Activated CD4-positive, alpha-beta T cell treated with anti-CD3 and anti-CD28 coated beads for 36 hours (primary cell): ENCODE measurements at regions not wholly inside any gene's neighbourhood (a gene's known extent, or its start where the extent isn't known, plus 50 kb on each side); places are given as distances from the start of the nearest gene placed in this dataset.
"Not testable (repeated sequence)": the region's sequence is repeated elsewhere in the genome, so short reads cannot be mapped to it uniquely, and the experiment has no call there.

Experiments
- ATAC-seq: fragments of 200-7000 bp; cut with Tn5 transposase; one replicate; pipeline ENCODE4 v1.10.0; 2021; ENCODE audit warnings: mild to moderate bottlenecking, moderate library complexity
- CTCF ChIA-PET: fragments of 350-600 bp; sonication (Branson Sonifier 250); formaldehyde crosslinking; loops from one replicate; lab custom pipeline; 2021; ENCODE audit warnings: antibody characterized with exemption; lab: Charles Lee
- POLR2A ChIA-PET: fragments of 350-600 bp; sonication (Branson Sonifier 250); formaldehyde crosslinking; loops from one replicate; lab custom pipeline; 2021; ENCODE audit warnings: antibody characterized with exemption, inconsistent platforms; lab: Charles Lee
- DNase-seq: peaks from one replicate; pipeline ENCODE4 v3.0.0-alpha.2; 2020
- H3K27ac Mint-ChIP-seq: one replicate; pipeline ENCODE4 v1.8.0; 2021; ENCODE audit warnings: mixed read lengths
- H3K27me3 Mint-ChIP-seq: one replicate; pipeline ENCODE4 v1.8.0; 2021; ENCODE audit warnings: mixed read lengths
- H3K36me3 Mint-ChIP-seq: one replicate; pipeline ENCODE4 v1.8.0; 2021; ENCODE audit warnings: low read depth, mixed read lengths
- H3K4me1 Mint-ChIP-seq: one replicate; pipeline ENCODE4 v1.8.0; 2021; ENCODE audit warnings: mixed read lengths
- H3K4me3 Mint-ChIP-seq: one replicate; pipeline ENCODE4 v1.8.0; 2021; ENCODE audit warnings: mild to moderate bottlenecking, moderate library complexity, mixed read lengths
- H3K9me3 Mint-ChIP-seq: one replicate; pipeline ENCODE4 v1.8.0; 2021; ENCODE audit warnings: low read depth, mixed read lengths
- intact Hi-C, 2 experiments: fragments of 100-400 bp; cut with DNase I in 1 of 2; cut with micrococcal nuclease in 1 of 2; formaldehyde crosslinking; loops; one replicate each; pipeline versions ENCODE4 v1.14.2 to v1.15.1; 2022 to 2024; cut with DNase I, micrococcal nuclease

GRCh38 chr11:23577296-23577695 lies 717.0 kb upstream of the CCDC179 start:
- Mint-ChIP-seq H3K36me3 (no peaks in the 10 kb centered on the region), H3K4me1 (no peaks in the 10 kb centered on the region), H3K9me3 (peaks cover 6% of the 10 kb centered on the region), H3K27me3 (no peaks in the 10 kb centered on the region), H3K4me3 (no peak overlapping the region), H3K27ac (no peak overlapping the region)
- ChIA-PET POLR2A (no interaction called here), CTCF (no interaction called here)
- ATAC-seq (no peak), DNase-seq (no peak)
- intact Hi-C loops, result no loop called here

- no peaks in the 10 kb centered on the region for H3K9me3 Mint-ChIP-seq
- no peak overlapping the region for H3K4me3 Mint-ChIP-seq
- ChIA-PET CTCF (no interaction called here), POLR2A (no interaction called here)
- DNase-seq (no peak), ATAC-seq (no peak)
- no peaks in the 10 kb centered on the region for H3K4me1 Mint-ChIP-seq
- intact Hi-C loops, result no loop called here
- no peak overlapping the region for H3K27ac Mint-ChIP-seq
- H3K36me3 Mint-ChIP-seq, result no peaks in the 10 kb centered on the region
- H3K27me3 Mint-ChIP-seq, result no peaks in the 10 kb centered on the region
These were observed 725.3 kb upstream of the CCDC179 start for GRCh38 chr11:23585416-23586104.

DNA sequence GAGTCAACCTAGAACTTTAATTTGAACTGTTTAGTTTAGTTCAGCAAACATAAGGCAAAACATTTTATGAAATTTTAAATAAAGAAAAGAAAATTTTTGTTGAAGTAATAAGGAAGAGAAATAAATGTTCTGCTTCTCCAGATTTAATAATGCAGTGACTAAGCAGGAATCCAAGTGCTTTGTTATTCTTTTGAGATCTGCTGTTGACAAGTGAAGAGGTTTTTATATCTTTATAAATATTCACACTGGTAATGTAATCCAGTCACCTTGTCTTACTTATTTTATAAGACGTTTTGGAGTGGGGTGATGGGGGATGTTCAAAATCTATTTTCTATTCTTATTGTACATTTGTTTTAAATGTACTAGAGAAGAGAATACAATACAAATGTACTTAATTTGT lies 725.9 kb upstream of the CCDC179 start:
- ATAC-seq (no peak), DNase-seq (no peak)
- Mint-ChIP-seq H3K27ac (no peak overlapping the region), H3K27me3 (no peaks in the 10 kb centered on the region), H3K36me3 (no peaks in the 10 kb centered on the region), H3K9me3 (no peaks in the 10 kb centered on the region), H3K4me3 (no peak overlapping the region), H3K4me1 (no peaks in the 10 kb centered on the region)
- CTCF ChIA-PET, result no interaction called here
- intact Hi-C loops, result no loop called here
- POLR2A ChIA-PET, result no interaction called here

DNA sequence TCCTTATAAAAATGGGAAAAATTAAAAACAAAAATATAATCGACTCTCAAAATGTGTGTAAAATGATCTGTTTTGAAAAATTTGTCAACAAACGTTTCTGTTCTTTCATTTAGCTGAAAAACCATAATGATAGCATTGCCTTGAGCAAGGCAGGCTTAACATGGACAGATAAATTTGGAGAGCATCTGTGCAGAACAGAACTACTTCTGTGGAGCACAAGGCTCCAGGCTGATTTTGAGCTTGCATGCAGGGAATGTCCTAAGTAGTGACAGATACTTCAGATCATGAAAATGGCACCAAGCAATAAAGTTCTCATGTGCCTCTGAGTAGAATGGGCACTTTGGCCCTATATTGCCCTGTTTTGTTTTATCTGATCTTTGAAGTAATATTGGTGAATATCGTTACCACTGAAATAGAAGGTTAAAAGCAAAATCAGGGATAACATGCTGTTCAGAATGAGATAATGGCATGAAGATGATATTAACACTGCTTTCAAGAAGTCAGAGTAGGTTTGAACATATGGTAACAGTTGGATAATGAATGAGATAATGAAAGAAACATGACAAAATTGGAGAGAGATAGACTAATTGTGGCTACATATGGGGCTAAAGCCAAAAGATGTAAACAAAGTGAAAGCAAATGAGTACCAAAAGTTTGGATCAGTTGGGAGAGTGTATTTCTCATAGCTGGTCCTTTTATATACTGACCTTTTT lies 730.5 kb upstream of the CCDC179 start:
- Mint-ChIP-seq H3K9me3 (no peaks in the 10 kb centered on the region), H3K27ac (no peak overlapping the region), H3K27me3 (no peaks in the 10 kb centered on the region), H3K36me3 (no peaks in the 10 kb centered on the region), H3K4me3 (no peak overlapping the region), H3K4me1 (no peaks in the 10 kb centered on the region)
- ChIA-PET POLR2A (no interaction called here), CTCF (interaction anchor here (0.5 kb wide), 1 partner anchor 1211 kb away, joined by 3 read pairs; no protein-coding TSS in a partner anchor)
- DNase-seq, result no peak
- no peak for ATAC-seq
- intact Hi-C loops, result no loop called here

DNA sequence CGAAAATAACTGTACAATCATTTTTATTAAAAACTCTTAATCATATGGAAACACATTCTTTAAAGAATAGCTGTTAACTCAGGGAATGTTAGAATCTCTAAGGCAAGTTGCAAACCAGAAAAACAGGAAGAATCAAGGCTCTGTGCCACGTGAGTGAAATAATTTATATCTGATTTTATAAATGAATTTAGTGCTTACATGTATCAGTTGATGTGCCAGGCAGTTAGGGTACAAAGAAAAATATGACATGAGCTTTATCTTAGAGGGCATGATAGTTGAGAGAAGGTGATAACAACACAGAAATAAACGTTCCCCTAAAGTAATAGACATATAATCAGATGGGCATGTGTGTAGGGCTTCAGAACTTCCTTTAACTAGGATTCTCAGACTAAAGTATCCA lies 734.5 kb upstream of the CCDC179 start:
- H3K9me3 Mint-ChIP-seq, result peaks cover 14% of the 10 kb centered on the region
- ATAC-seq (no peak), DNase-seq (no peak)
- no peaks in the 10 kb centered on the region for H3K36me3 Mint-ChIP-seq
- POLR2A ChIA-PET, result no interaction called here
- intact Hi-C loops, result no loop called here
- H3K27me3 Mint-ChIP-seq, result no peaks in the 10 kb centered on the region
- CTCF ChIA-PET, result no interaction called here
- no peak overlapping the region for H3K4me3 Mint-ChIP-seq
- no peaks in the 10 kb centered on the region for H3K4me1 Mint-ChIP-seq
- no peak overlapping the region for H3K27ac Mint-ChIP-seq

GRCh38 chr11:23604966-23605365 lies 744.7 kb upstream of the CCDC179 start:
- H3K27me3 Mint-ChIP-seq, result no peaks in the 10 kb centered on the region
- intact Hi-C loops, result no loop called here

DNA sequence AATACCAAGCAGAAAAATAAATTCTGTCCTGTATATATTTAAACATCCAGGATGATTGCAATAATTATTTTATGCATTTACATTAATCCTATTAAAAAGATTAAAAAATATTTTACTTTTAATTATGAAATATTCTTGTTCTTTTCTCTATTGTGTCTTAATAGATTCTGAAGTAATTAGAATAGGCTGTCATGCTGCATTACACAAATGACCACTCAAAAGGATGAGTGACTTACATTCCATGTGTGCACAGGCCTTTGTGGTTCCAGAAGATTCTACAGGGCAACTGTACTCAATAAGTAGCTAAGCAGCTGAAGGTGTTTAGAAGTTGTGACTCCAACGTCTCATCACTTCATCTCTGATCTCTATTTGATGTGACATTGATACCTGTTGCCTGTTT lies 745.9 kb upstream of the CCDC179 start:
- intact Hi-C loops, result no loop called here
- Mint-ChIP-seq H3K27me3 (no peaks in the 10 kb centered on the region), H3K4me3 (no peak overlapping the region), H3K9me3 (peaks cover 2% of the 10 kb centered on the region), H3K4me1 (no peaks in the 10 kb centered on the region), H3K36me3 (no peaks in the 10 kb centered on the region), H3K27ac (no peak overlapping the region)
- DNase-seq (no peak), ATAC-seq (no peak)
- ChIA-PET POLR2A (no interaction called here), CTCF (no interaction called here)

More at GRCh38 chr11:23604966-23605365, 744.7 kb upstream of the CCDC179 start:
- no peaks in the 10 kb centered on the region for H3K4me1 Mint-ChIP-seq
- no peak overlapping the region for H3K4me3 Mint-ChIP-seq
- no peaks in the 10 kb centered on the region for H3K36me3 Mint-ChIP-seq
- ChIA-PET POLR2A (no interaction called here), CTCF (no interaction called here)
- H3K9me3 Mint-ChIP-seq, result peaks cover 4% of the 10 kb centered on the region
- DNase-seq (no peak), ATAC-seq (no peak)
- H3K27ac Mint-ChIP-seq, result no peak overlapping the region

DNA sequence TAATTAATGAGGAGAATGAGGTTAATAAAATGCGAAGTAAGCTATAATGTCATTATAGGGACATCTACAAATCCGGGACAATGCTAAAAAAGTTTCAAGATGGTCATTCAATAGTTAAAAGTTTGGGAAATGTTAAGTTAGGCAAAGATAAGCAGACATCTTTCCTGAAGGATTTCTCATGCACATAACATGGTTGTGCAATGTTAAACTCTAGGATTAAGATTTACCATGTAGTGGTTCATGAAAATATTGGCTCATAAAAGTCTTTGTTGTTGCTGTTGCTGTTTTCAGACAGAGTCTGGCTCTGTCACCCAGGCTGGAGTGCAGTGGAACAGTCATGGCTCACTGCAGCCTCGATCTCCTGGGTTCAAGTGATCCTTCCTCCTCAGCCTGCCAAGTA lies 751.5 kb upstream of the CCDC179 start:
- Mint-ChIP-seq H3K4me1 (no peaks in the 10 kb centered on the region), H3K27ac (no peak overlapping the region), H3K9me3 (peaks cover 5% of the 10 kb centered on the region), H3K36me3 (no peaks in the 10 kb centered on the region), H3K4me3 (no peak overlapping the region), H3K27me3 (no peaks in the 10 kb centered on the region)
- ATAC-seq, result no peak
- ChIA-PET POLR2A (no interaction called here), CTCF (no interaction called here)
- no peak for DNase-seq
- intact Hi-C loops, result no loop called here

- no peaks in the 10 kb centered on the region for H3K36me3 Mint-ChIP-seq
- peaks cover 11% of the 10 kb centered on the region for H3K9me3 Mint-ChIP-seq
- ChIA-PET CTCF (no interaction called here), POLR2A (no interaction called here)
- H3K4me1 Mint-ChIP-seq, result no peaks in the 10 kb centered on the region
- ATAC-seq (no peak), DNase-seq (no peak)
- intact Hi-C loops, result no loop called here
- no peak overlapping the region for H3K4me3 Mint-ChIP-seq
- no peaks in the 10 kb centered on the region for H3K27me3 Mint-ChIP-seq
- no peak overlapping the region for H3K27ac Mint-ChIP-seq
These were observed 760.3 kb upstream of the CCDC179 start for GRCh38 chr11:23620617-23621016.

DNA sequence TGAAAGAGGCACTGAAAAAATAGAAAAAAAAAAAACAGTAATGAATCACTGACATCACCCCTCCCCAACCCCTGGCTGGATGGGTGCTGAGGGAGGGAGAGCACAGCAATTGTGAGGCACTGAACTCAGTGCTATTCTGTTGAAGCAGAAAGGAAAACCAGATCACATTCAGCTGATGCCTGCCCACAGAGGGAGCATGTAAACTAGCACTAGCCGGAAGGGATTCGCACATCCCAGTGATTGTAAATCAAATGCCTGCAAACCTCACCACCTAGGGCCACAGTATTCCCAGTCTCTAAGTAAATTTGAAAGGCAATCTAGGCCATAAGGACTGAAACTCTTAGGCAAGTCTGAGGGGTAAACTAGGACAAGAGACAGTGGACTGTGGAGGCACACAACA lies 772.0 kb upstream of the CCDC179 start:
- H3K4me1 Mint-ChIP-seq, result no peaks in the 10 kb centered on the region
- intact Hi-C loops, result no loop called here
- ChIA-PET CTCF (interaction anchor here (0.6 to 0.7 kb wide), 2 partner anchors 608 to 759 kb away, joined by 3 read pairs; no protein-coding TSS in a partner anchor), POLR2A (no interaction called here)
- no peak overlapping the region for H3K4me3 Mint-ChIP-seq
- H3K9me3 Mint-ChIP-seq, result peaks cover 6% of the 10 kb centered on the region
- DNase-seq, result no peak
- ATAC-seq, result no peak
- H3K27ac Mint-ChIP-seq, result no peak overlapping the region
- no peaks in the 10 kb centered on the region for H3K27me3 Mint-ChIP-seq
- no peaks in the 10 kb centered on the region for H3K36me3 Mint-ChIP-seq

- Mint-ChIP-seq H3K36me3 (no peaks in the 10 kb centered on the region), H3K27me3 (no peaks in the 10 kb centered on the region), H3K4me1 (no peaks in the 10 kb centered on the region), H3K4me3 (no peak overlapping the region), H3K27ac (no peak overlapping the region), H3K9me3 (peaks cover 10% of the 10 kb centered on the region)
- ATAC-seq, result no peak
- intact Hi-C loops, result no loop called here
- CTCF ChIA-PET, result no interaction called here
- POLR2A ChIA-PET, result no interaction called here
- DNase-seq, result no peak
These were observed 784.2 kb upstream of the CCDC179 start for GRCh38 chr11:23644443-23644842.

DNA sequence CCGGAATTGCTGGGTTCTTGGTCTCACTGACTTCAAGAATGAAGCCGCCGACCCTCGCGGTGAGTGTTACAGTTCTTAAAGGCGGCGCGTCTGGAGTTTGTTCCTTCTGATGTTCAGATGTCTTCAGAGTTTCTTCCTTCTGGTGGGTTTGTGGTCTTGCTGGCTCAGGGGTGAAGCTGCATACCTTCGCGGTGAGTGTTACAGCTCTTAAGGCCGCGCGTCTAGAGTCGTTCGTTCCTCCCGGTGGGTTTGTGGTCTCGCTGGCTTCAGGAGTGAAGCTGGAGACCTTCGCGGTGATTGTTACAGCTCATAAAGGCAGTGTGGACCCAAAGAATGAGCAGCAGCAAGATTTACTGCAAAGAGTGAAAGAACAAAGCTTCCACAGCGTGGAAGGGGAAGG lies 792.1 kb upstream of the CCDC179 start:
- H3K27ac Mint-ChIP-seq, H3K4me3 Mint-ChIP-seq, H3K4me1 Mint-ChIP-seq, H3K27me3 Mint-ChIP-seq, DNase-seq, POLR2A ChIA-PET, CTCF ChIA-PET, H3K36me3 Mint-ChIP-seq, ATAC-seq, intact Hi-C loops: not testable (repeated sequence)
- peaks cover 17% of the 10 kb centered on the region for H3K9me3 Mint-ChIP-seq
